ENCODE measurements at regions not wholly inside any gene's neighbourhood (a gene's known extent, or its start where the extent isn't known, plus 50 kb on each side); places are given as distances from the start of the nearest gene placed in this dataset.

- DNase-seq, result no peak
Measured at GRCh38 chr14:61191733-61192132, 89.4 kb downstream of the TMEM30B start.

GRCh38 chr14:61190341-61190740 is 90.8 kb downstream of the TMEM30B start:
- DNase-seq, result no peak

- DNase-seq, result peak in 1 of 2 experiments; percentile 3
Measured at GRCh38 chr14:61188978-61189808, 91.9 kb downstream of the TMEM30B start.

GRCh38 chr14:61188196-61188595 is 92.9 kb downstream of the TMEM30B start:
- DNase-seq, result no peak

GRCh38 chr14:61187196-61187905 is 93.8 kb downstream of the TMEM30B start:
- DNase-seq, result no peak

GRCh38 chr14:61186341-61187195 is 94.6 kb downstream of the TMEM30B start:
- DNase-seq, result no peak

- no peak for DNase-seq
Measured at GRCh38 chr14:61185534-61185933, 95.6 kb downstream of the TMEM30B start.

GRCh38 chr14:61184112-61184511 is 97.0 kb downstream of the TMEM30B start:
- no peak for DNase-seq

- DNase-seq, result no peak
Measured at GRCh38 chr14:61183196-61183885, 97.8 kb downstream of the TMEM30B start.

- DNase-seq, result no peak
Measured at GRCh38 chr14:61179796-61180398, 101.2 kb downstream of the TMEM30B start.

GRCh38 chr14:61179061-61179690 is 102.0 kb downstream of the TMEM30B start:
- DNase-seq, result no peak

GRCh38 chr14:61178226-61179060 is 102.7 kb downstream of the TMEM30B start:
- DNase-seq, result peak; percentile 2 to 25

- DNase-seq, result no peak
Measured at GRCh38 chr14:61177279-61178225, 103.6 kb downstream of the TMEM30B start.

- DNase-seq, result no peak
Measured at GRCh38 chr14:61176686-61177085, 104.5 kb downstream of the TMEM30B start.

- DNase-seq, result no peak
Measured at GRCh38 chr14:61174987-61175386, 106.2 kb downstream of the TMEM30B start.

GRCh38 chr14:61174441-61174891 is 106.7 kb downstream of the TMEM30B start:
- no peak for DNase-seq

- no peak for DNase-seq
Measured at GRCh38 chr14:61171727-61172126, 109.4 kb downstream of the TMEM30B start.

- DNase-seq, result no peak
Measured at GRCh38 chr14:61168141-61168540, 113.0 kb downstream of the TMEM30B start.

GRCh38 chr14:61167642-61168041 is 113.5 kb downstream of the TMEM30B start:
- DNase-seq, result no peak
